GM23338 (cell line): ENCODE measurements at regions not wholly inside any gene's neighbourhood (a gene's known extent, or its start where the extent isn't known, plus 50 kb on each side); places are given as distances from the start of the nearest gene placed in this dataset.

Experiments used
- ATAC-seq: fragments of 200-7000 bp; cut with Tn5 transposase; 3 replicates; pipeline ENCODE4 v1.9.1; 2020
- DNase-seq: peaks from one replicate; pipeline ENCODE4 v3.0.0-alpha.2; 2015; ENCODE audit warnings: low spot score
- H2AFZ ChIP-seq: fragments of 200-600 bp; sonication (generic); 2 replicates; pipeline ENCODE4 v1.8.0; 2016; ENCODE audit warnings: antibody characterized with exemption, mild to moderate bottlenecking, moderate library complexity
- H3F3A ChIP-seq: fragments of 200-600 bp; sonication (generic); replicated peaks from 2 replicates; pipeline ENCODE4 v1.8.0; 2017; ENCODE audit warnings: antibody characterized with exemption, mixed run types, low read depth
- H3K27ac ChIP-seq: fragments of 200-600 bp; sonication (generic); 2 replicates; pipeline ENCODE4 v1.6.1; 2016; ENCODE audit warnings: low read depth
- H3K27me3 ChIP-seq: fragments of 200-600 bp; sonication (generic); 2 replicates; pipeline ENCODE4 v1.8.0; 2016; ENCODE audit warnings: mild to moderate bottlenecking, mixed run types, moderate library complexity; ENCODE audit not compliant: insufficient read depth
- H3K36me3 ChIP-seq: fragments of 200-600 bp; sonication (generic); 2 replicates; pipeline ENCODE4 v1.8.0; 2016; ENCODE audit warnings: mild to moderate bottlenecking; ENCODE audit not compliant: insufficient read depth
- H3K4me1 ChIP-seq: fragments of 200-600 bp; sonication (generic); 2 replicates; pipeline ENCODE4 v1.8.0; 2016; ENCODE audit warnings: mild to moderate bottlenecking, moderate library complexity; ENCODE audit not compliant: insufficient read depth
- H3K4me2 ChIP-seq: fragments of 200-600 bp; sonication (generic); 2 replicates; pipeline ENCODE4 v1.7.1; 2017; ENCODE audit warnings: mixed run types
- H3K4me3 ChIP-seq: fragments of 200-600 bp; sonication (generic); 2 replicates; pipeline ENCODE4 v1.6.1; 2016; ENCODE audit warnings: mixed run types
- H3K79me2 ChIP-seq: fragments of 200-600 bp; sonication (generic); replicated peaks from 2 replicates; pipeline ENCODE4 v1.8.0; 2017; ENCODE audit warnings: mild to moderate bottlenecking; ENCODE audit not compliant: insufficient read depth
- H3K9me2 ChIP-seq: fragments of 200-600 bp; sonication (generic); 2 replicates; pipeline ENCODE4 v1.8.0; 2017; ENCODE audit not compliant: insufficient read depth
- H4K20me1 ChIP-seq: fragments of 200-600 bp; sonication (generic); replicated peaks from 2 replicates; pipeline ENCODE4 v1.8.0; 2017; ENCODE audit warnings: mild to moderate bottlenecking; ENCODE audit not compliant: insufficient read depth
- H3K27ac Mint-ChIP-seq: 2 replicates; pipeline ENCODE4 v1.8.0; 2020; ENCODE audit warnings: inconsistent platforms, mild to moderate bottlenecking, moderate library complexity, mixed read lengths
- H3K27me3 Mint-ChIP-seq: 3 replicates; pipeline ENCODE4 v1.8.0; 2022; ENCODE audit warnings: low read depth, mild to moderate bottlenecking, moderate library complexity, mixed read lengths, inconsistent platforms; ENCODE audit not compliant: insufficient read depth, poor library complexity
- H3K36me3 Mint-ChIP-seq: 3 replicates; pipeline ENCODE4 v1.8.0; 2021; ENCODE audit warnings: low read depth, mild to moderate bottlenecking, inconsistent platforms, moderate library complexity, mixed read lengths
- H3K4me1 Mint-ChIP-seq: 3 replicates; pipeline ENCODE4 v1.8.0; 2020; ENCODE audit warnings: mild to moderate bottlenecking, inconsistent platforms, mixed read lengths
- H3K4me3 Mint-ChIP-seq: 3 replicates; pipeline ENCODE4 v1.8.0; 2021; ENCODE audit warnings: moderate library complexity, mild to moderate bottlenecking, inconsistent platforms, mixed read lengths
- H3K9me3 Mint-ChIP-seq: 3 replicates; pipeline ENCODE4 v1.8.0; 2020; ENCODE audit warnings: moderate library complexity, mild to moderate bottlenecking, inconsistent platforms, mixed read lengths
- CREB1 ChIP-seq: fragments of 250-450 bp; sonication (Bioruptor Pico); IDR thresholded peaks from 2 replicates; pipeline ENCODE4 v1.5.0; 2020; ENCODE audit warnings: low read depth, mild to moderate bottlenecking, moderate library complexity
- EZH2 ChIP-seq: fragments of 200-600 bp; sonication (generic); IDR thresholded peaks from one replicate; pipeline ENCODE4 v1.8.0; 2017; ENCODE audit warnings: antibody characterized with exemption, mild to moderate bottlenecking, low read depth; ENCODE audit not compliant: unreplicated experiment
- EZH2phosphoT487 ChIP-seq: fragments of 200-600 bp; sonication (generic); IDR thresholded peaks from one replicate; pipeline ENCODE4 v1.8.1; 2018; ENCODE audit warnings: antibody characterized with exemption; ENCODE audit not compliant: unreplicated experiment
- JUNB ChIP-seq: IDR thresholded peaks from one replicate; pipeline ENCODE4 v1.6.1; 2016; ENCODE audit warnings: antibody characterized with exemption; ENCODE audit not compliant: unreplicated experiment
- NANOG ChIP-seq: IDR thresholded peaks from 2 replicates; pipeline ENCODE4 v1.6.1; 2016; ENCODE audit warnings: antibody characterized with exemption, borderline replicate concordance
- POLR2AphosphoS5 ChIP-seq: IDR thresholded peaks from 2 replicates; pipeline ENCODE4 v1.6.1; 2016; ENCODE audit warnings: antibody characterized with exemption, low read depth
- STAT1 ChIP-seq: IDR thresholded peaks from one replicate; pipeline ENCODE4 v1.6.1; 2016; ENCODE audit warnings: antibody characterized with exemption; ENCODE audit not compliant: unreplicated experiment
- ZNF114 ChIP-seq: fragments of 250-450 bp; sonication (Bioruptor Pico); IDR thresholded peaks from 2 replicates; pipeline ENCODE4 v1.5.0; 2020; ENCODE audit warnings: mild to moderate bottlenecking, moderate library complexity
- ZNF331 ChIP-seq: fragments of 250-450 bp; sonication (Bioruptor Pico); IDR thresholded peaks from 2 replicates; pipeline ENCODE4 v1.5.0; 2020; ENCODE audit warnings: low read depth, mild to moderate bottlenecking, moderate library complexity
- TF ChIP-seq, protein P1 (sequence below): fragments of 250-450 bp; sonication (Bioruptor Pico); IDR thresholded peaks from 2 replicates; pipeline ENCODE4 v1.5.0; 2020; ENCODE audit warnings: mild to moderate bottlenecking, moderate library complexity
- TF ChIP-seq, protein P2 (sequence below): IDR thresholded peaks from 2 replicates; pipeline ENCODE4 v1.6.1; 2016; ENCODE audit warnings: antibody characterized with exemption
- TF ChIP-seq, protein P3 (sequence below): IDR thresholded peaks from one replicate; pipeline ENCODE4 v1.6.1; 2018; ENCODE audit warnings: antibody characterized with exemption; ENCODE audit not compliant: unreplicated experiment

DNA sequence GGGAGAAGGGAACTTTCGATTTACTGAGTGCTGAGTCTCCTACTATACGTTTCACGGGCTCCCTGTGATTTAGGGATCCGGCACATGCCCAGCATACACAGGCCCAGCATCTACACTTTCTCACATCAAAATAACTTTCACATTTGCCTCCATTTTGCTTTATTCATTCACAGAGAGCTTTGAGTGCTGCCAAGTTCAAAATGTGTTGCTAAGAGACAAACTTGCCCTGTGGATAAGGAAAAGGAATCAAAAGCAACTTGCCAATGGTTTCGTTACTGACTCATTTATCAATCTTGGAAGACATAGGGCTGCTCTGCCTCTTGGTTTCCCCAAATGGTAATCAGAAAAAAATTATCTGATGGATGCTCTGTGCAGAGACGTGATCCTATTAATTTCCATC is 86.3 kb upstream of the LRRN1 start (continued):
- TF ChIP-seq, protein P1, sequence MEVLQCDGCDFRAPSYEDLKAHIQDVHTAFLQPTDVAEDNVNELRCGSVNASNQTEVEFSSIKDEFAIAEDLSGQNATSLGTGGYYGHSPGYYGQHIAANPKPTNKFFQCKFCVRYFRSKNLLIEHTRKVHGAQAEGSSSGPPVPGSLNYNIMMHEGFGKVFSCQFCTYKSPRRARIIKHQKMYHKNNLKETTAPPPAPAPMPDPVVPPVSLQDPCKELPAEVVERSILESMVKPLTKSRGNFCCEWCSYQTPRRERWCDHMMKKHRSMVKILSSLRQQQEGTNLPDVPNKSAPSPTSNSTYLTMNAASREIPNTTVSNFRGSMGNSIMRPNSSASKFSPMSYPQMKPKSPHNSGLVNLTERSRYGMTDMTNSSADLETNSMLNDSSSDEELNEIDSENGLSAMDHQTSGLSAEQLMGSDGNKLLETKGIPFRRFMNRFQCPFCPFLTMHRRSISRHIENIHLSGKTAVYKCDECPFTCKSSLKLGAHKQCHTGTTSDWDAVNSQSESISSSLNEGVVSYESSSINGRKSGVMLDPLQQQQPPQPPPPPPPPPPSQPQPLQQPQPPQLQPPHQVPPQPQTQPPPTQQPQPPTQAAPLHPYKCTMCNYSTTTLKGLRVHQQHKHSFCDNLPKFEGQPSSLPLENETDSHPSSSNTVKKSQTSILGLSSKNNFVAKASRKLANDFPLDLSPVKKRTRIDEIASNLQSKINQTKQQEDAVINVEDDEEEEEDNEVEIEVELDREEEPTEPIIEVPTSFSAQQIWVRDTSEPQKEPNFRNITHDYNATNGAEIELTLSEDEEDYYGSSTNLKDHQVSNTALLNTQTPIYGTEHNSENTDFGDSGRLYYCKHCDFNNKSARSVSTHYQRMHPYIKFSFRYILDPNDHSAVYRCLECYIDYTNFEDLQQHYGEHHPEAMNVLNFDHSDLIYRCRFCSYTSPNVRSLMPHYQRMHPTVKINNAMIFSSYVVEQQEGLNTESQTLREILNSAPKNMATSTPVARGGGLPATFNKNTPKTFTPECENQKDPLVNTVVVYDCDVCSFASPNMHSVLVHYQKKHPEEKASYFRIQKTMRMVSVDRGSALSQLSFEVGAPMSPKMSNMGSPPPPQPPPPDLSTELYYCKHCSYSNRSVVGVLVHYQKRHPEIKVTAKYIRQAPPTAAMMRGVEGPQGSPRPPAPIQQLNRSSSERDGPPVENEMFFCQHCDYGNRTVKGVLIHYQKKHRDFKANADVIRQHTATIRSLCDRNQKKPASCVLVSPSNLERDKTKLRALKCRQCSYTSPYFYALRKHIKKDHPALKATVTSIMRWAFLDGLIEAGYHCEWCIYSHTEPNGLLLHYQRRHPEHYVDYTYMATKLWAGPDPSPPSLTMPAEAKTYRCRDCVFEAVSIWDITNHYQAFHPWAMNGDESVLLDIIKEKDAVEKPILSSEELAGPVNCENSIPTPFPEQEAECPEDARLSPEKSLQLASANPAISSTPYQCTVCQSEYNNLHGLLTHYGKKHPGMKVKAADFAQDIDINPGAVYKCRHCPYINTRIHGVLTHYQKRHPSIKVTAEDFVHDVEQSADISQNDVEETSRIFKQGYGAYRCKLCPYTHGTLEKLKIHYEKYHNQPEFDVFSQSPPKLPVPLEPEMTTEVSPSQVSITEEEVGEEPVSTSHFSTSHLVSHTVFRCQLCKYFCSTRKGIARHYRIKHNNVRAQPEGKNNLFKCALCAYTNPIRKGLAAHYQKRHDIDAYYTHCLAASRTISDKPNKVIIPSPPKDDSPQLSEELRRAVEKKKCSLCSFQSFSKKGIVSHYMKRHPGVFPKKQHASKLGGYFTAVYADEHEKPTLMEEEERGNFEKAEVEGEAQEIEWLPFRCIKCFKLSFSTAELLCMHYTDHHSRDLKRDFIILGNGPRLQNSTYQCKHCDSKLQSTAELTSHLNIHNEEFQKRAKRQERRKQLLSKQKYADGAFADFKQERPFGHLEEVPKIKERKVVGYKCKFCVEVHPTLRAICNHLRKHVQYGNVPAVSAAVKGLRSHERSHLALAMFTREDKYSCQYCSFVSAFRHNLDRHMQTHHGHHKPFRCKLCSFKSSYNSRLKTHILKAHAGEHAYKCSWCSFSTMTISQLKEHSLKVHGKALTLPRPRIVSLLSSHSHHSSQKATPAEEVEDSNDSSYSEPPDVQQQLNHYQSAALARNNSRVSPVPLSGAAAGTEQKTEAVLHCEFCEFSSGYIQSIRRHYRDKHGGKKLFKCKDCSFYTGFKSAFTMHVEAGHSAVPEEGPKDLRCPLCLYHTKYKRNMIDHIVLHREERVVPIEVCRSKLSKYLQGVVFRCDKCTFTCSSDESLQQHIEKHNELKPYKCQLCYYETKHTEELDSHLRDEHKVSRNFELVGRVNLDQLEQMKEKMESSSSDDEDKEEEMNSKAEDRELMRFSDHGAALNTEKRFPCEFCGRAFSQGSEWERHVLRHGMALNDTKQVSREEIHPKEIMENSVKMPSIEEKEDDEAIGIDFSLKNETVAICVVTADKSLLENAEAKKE (CRISPR knock-in tag) = no peak
- no peak for TF ChIP-seq STAT1
- no peak for TF ChIP-seq EZH2

DNA sequence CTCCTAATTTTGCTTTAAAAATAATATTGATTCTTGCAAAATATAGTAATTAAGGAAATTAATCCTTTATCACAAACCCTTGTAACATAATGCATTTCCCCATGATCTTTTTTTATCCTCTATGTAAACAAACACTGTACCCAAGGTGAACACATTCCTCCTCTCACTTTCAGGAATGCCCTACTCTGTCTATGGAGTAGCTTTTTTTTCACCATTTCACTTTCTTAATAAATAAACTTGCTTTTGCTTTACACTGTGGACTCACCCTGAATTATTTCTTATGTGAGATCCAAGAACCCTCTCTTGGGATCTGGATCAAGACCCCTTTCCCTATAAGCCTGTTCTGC is 90.5 kb upstream of the LRRN1 start:
- peaks cover 8% of the 10 kb centered on the region; the same call in 1 of the 3 replicates for H3K36me3 Mint-ChIP-seq
- no peak overlapping the region for H3K27ac ChIP-seq
- H3K9me2 ChIP-seq = no peaks in the 10 kb centered on the region
- no peaks in the 10 kb centered on the region for H3K27me3 ChIP-seq
- H3F3A ChIP-seq = no peaks in the 10 kb centered on the region
- no peaks in the 10 kb centered on the region for H3K79me2 ChIP-seq
- H3K4me1 ChIP-seq = peaks cover 34% of the 10 kb centered on the region
- peaks cover 18% of the 10 kb centered on the region; the same call in 2 of the 3 replicates for H3K4me1 Mint-ChIP-seq
- H3K9me3 Mint-ChIP-seq = peaks cover 79% of the 10 kb centered on the region
- ATAC-seq (no peak), DNase-seq (peak; percentile 5)
- H3K36me3 ChIP-seq = no peaks in the 10 kb centered on the region
- no peak overlapping the region for H3K4me3 Mint-ChIP-seq
- no peaks in the 10 kb centered on the region for H4K20me1 ChIP-seq
- no peak overlapping the region for H3K4me3 ChIP-seq
- no peak overlapping the region; the same call in 1 of the 2 replicates for H2AFZ ChIP-seq
- H3K27me3 Mint-ChIP-seq = peaks cover 3% of the 10 kb centered on the region
- no peak overlapping the region for H3K27ac Mint-ChIP-seq
- H3K4me2 ChIP-seq = 0 out of 2 replicates have a peak overlapping the region, but pooled peaks have one; percentile 35
- no peak for TF ChIP-seq POLR2AphosphoS5
- no peak for TF ChIP-seq ZNF114 (CRISPR knock-in tag)
- TF ChIP-seq STAT1 = no peak
- TF ChIP-seq, protein P2, sequence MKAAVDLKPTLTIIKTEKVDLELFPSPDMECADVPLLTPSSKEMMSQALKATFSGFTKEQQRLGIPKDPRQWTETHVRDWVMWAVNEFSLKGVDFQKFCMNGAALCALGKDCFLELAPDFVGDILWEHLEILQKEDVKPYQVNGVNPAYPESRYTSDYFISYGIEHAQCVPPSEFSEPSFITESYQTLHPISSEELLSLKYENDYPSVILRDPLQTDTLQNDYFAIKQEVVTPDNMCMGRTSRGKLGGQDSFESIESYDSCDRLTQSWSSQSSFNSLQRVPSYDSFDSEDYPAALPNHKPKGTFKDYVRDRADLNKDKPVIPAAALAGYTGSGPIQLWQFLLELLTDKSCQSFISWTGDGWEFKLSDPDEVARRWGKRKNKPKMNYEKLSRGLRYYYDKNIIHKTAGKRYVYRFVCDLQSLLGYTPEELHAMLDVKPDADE = no peak
- no peak for TF ChIP-seq NANOG
- TF ChIP-seq, protein P3, sequence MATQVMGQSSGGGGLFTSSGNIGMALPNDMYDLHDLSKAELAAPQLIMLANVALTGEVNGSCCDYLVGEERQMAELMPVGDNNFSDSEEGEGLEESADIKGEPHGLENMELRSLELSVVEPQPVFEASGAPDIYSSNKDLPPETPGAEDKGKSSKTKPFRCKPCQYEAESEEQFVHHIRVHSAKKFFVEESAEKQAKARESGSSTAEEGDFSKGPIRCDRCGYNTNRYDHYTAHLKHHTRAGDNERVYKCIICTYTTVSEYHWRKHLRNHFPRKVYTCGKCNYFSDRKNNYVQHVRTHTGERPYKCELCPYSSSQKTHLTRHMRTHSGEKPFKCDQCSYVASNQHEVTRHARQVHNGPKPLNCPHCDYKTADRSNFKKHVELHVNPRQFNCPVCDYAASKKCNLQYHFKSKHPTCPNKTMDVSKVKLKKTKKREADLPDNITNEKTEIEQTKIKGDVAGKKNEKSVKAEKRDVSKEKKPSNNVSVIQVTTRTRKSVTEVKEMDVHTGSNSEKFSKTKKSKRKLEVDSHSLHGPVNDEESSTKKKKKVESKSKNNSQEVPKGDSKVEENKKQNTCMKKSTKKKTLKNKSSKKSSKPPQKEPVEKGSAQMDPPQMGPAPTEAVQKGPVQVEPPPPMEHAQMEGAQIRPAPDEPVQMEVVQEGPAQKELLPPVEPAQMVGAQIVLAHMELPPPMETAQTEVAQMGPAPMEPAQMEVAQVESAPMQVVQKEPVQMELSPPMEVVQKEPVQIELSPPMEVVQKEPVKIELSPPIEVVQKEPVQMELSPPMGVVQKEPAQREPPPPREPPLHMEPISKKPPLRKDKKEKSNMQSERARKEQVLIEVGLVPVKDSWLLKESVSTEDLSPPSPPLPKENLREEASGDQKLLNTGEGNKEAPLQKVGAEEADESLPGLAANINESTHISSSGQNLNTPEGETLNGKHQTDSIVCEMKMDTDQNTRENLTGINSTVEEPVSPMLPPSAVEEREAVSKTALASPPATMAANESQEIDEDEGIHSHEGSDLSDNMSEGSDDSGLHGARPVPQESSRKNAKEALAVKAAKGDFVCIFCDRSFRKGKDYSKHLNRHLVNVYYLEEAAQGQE = no peak
- TF ChIP-seq ZNF331 = no peak
- TF ChIP-seq CREB1 (CRISPR knock-in tag) = no peak
- TF ChIP-seq EZH2 = no peak
- no peak for TF ChIP-seq JUNB
- no peak for TF ChIP-seq EZH2phosphoT487
